ENCODE measurements at regions not wholly inside any gene's neighbourhood (a gene's known extent, or its start where the extent isn't known, plus 50 kb on each side); places are given as distances from the start of the nearest gene placed in this dataset.

GRCh38 chr16:79903471-79903870, 302.9 kb upstream of the MAF start:
- CTCF ChIA-PET: no interaction called here
- H3K27me3 Mint-ChIP-seq: peaks cover 2% of the 10 kb centered on the region
- TF ChIP-seq, protein P1, sequence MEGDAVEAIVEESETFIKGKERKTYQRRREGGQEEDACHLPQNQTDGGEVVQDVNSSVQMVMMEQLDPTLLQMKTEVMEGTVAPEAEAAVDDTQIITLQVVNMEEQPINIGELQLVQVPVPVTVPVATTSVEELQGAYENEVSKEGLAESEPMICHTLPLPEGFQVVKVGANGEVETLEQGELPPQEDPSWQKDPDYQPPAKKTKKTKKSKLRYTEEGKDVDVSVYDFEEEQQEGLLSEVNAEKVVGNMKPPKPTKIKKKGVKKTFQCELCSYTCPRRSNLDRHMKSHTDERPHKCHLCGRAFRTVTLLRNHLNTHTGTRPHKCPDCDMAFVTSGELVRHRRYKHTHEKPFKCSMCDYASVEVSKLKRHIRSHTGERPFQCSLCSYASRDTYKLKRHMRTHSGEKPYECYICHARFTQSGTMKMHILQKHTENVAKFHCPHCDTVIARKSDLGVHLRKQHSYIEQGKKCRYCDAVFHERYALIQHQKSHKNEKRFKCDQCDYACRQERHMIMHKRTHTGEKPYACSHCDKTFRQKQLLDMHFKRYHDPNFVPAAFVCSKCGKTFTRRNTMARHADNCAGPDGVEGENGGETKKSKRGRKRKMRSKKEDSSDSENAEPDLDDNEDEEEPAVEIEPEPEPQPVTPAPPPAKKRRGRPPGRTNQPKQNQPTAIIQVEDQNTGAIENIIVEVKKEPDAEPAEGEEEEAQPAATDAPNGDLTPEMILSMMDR (IDR thresholded peaks at IDR 0.05): no peak
- DNase-seq (no peak), ATAC-seq (ENCODE audit: low read depth) (no peak)
- H3K4me1 Mint-ChIP-seq: no peaks in the 10 kb centered on the region
- no peaks in the 10 kb centered on the region for H3K9me3 Mint-ChIP-seq
- no peak overlapping the region for H3K27ac Mint-ChIP-seq
- intact Hi-C loops (cut with micrococcal nuclease): no loop called here
- no peak overlapping the region for H3K4me3 Mint-ChIP-seq
- POLR2A ChIA-PET: no interaction called here
- H3K36me3 Mint-ChIP-seq (ENCODE audit: low read depth): no peaks in the 10 kb centered on the region

DNA sequence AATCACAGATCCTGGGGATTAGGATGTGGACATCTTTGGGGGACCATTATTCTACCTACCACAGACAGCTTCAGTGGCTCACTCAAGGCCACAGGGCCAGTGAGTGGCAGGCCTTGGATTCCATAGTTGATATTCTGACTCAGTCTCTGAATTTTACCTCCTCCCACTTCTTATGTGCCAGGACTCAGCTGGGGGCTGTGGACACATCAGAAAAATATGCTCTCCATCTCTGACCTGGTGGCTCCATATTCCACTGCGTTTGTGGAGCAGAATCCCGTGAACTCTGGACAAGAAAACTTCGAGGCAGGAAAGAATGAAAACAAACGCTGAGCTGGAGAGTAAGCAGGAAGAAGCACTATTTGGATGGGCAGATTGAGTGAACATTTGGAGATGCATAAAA, 301.8 kb upstream of the MAF start:
- no peaks in the 10 kb centered on the region for H3K4me1 Mint-ChIP-seq
- POLR2A ChIA-PET: no interaction called here
- ATAC-seq (ENCODE audit: low read depth): no peak
- H3K9me3 Mint-ChIP-seq: no peaks in the 10 kb centered on the region
- CTCF ChIA-PET: no interaction called here
- TF ChIP-seq, protein P1 (IDR thresholded peaks at IDR 0.05): no peak
- peaks cover 2% of the 10 kb centered on the region for H3K27me3 Mint-ChIP-seq
- H3K36me3 Mint-ChIP-seq (ENCODE audit: low read depth): no peaks in the 10 kb centered on the region
- no peak for DNase-seq
- no peak overlapping the region for H3K4me3 Mint-ChIP-seq
- intact Hi-C loops (cut with micrococcal nuclease): no loop called here
- no peak overlapping the region for H3K27ac Mint-ChIP-seq

DNA sequence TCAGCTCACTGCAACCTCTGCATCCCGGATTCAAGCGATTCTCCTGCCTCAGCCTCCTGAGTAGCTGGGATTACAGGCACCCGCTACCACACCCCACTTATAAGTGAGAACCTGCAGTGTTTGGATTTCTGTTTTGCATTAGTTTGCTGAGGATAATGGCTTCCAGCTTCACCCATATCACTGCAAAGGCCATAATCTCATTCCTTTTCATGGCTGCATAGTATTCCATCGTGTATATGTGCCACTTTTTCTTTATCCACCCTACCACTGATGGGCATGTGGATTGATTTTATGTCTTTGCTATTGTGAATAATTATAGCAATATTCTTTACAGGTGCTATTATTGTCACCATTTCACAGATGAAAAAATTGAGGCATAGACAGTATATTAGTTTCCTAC, 301.0 kb upstream of the MAF start:
- H3K27me3 Mint-ChIP-seq: no peaks in the 10 kb centered on the region
- no peak overlapping the region for H3K4me3 Mint-ChIP-seq
- H3K4me1 Mint-ChIP-seq: no peaks in the 10 kb centered on the region
- H3K36me3 Mint-ChIP-seq (ENCODE audit: low read depth): no peaks in the 10 kb centered on the region
- ChIA-PET POLR2A (no interaction called here), CTCF (no interaction called here)
- DNase-seq (no peak), ATAC-seq (ENCODE audit: low read depth) (no peak)
- TF ChIP-seq, protein P1 (IDR thresholded peaks at IDR 0.05): no peak
- no peak overlapping the region for H3K27ac Mint-ChIP-seq
- intact Hi-C loops (cut with micrococcal nuclease): no loop called here
- H3K9me3 Mint-ChIP-seq: no peaks in the 10 kb centered on the region

GRCh38 chr16:79899716-79900115, 299.2 kb upstream of the MAF start:
- no peaks in the 10 kb centered on the region for H3K36me3 Mint-ChIP-seq (ENCODE audit: low read depth)
- ChIA-PET POLR2A (no interaction called here), CTCF (no interaction called here)
- H3K27ac Mint-ChIP-seq: no peak overlapping the region
- no peak overlapping the region for H3K4me3 Mint-ChIP-seq
- intact Hi-C loops (cut with micrococcal nuclease): no loop called here
- no peaks in the 10 kb centered on the region for H3K27me3 Mint-ChIP-seq
- no peak for ATAC-seq (ENCODE audit: low read depth)
- H3K4me1 Mint-ChIP-seq: no peaks in the 10 kb centered on the region
- TF ChIP-seq, protein P1 (IDR thresholded peaks at IDR 0.05): no peak
- H3K9me3 Mint-ChIP-seq: no peaks in the 10 kb centered on the region
- no peak for DNase-seq

DNA sequence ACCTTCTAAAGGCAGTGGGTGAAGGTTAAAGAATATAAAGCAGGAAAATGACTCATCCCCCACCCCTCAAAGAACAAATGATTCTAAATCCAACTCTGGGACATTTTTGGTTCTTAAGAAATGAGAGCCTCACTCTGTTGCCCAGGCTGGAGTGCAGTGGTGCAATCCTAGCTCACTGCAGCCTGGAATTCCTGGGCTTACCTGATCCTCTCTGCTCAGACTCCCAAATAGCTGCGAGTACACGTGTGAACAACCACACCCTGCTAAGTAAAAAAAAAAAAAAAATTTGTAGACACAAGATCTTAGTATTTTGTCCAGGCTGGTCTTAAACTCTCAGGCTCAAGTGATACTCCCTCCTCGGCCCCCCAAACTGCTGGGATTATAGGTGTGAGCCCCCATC, 298.8 kb upstream of the MAF start:
- H3K27ac Mint-ChIP-seq: no peak overlapping the region
- ATAC-seq (ENCODE audit: low read depth): no peak
- DNase-seq: no peak
- intact Hi-C loops (cut with micrococcal nuclease): no loop called here
- no peak overlapping the region for H3K4me3 Mint-ChIP-seq
- H3K27me3 Mint-ChIP-seq: no peaks in the 10 kb centered on the region
- CTCF ChIA-PET: no interaction called here
- TF ChIP-seq, protein P1 (IDR thresholded peaks at IDR 0.05): no peak
- POLR2A ChIA-PET: no interaction called here
- no peaks in the 10 kb centered on the region for H3K36me3 Mint-ChIP-seq (ENCODE audit: low read depth)
- H3K4me1 Mint-ChIP-seq: no peaks in the 10 kb centered on the region
- no peaks in the 10 kb centered on the region for H3K9me3 Mint-ChIP-seq
